ENCODE measurements at regions not wholly inside any gene's neighbourhood (a gene's known extent, or its start where the extent isn't known, plus 50 kb on each side); places are given as distances from the start of the nearest gene placed in this dataset.

GRCh38 chr4:95957054-95957453 is 117.2 kb downstream of the PDHA2 start:
- Histone ChIP-seq H3K27ac (ENCODE audit: low read depth in 2 of 2, low read length in 2 of 2) (no peak overlapping the region), H3K9me3 (ENCODE audit: control insufficient read depth in 2 of 2, low read length in 2 of 2) (no peaks in the 10 kb centered on the region), H3K4me1 (ENCODE audit: control insufficient read depth in 2 of 2, insufficient read depth in 2 of 2, low read length in 2 of 2) (no peaks in the 10 kb centered on the region), H3K36me3 (ENCODE audit: control insufficient read depth in 2 of 2, insufficient read depth in 2 of 2, low read length in 2 of 2) (no peaks in the 10 kb centered on the region), H3K9ac (ENCODE audit: low read depth in 1 of 2, low read length in 2 of 2) (no peak overlapping the region), H3K4me3 (ENCODE audit: low read length in 2 of 2) (no peak overlapping the region), H3K27me3 (ENCODE audit: control insufficient read depth in 2 of 2, insufficient read depth in 2 of 2, low read length in 2 of 2) (no peaks in the 10 kb centered on the region)

- no peaks in the 10 kb centered on the region for H3K9me3 ChIP-seq (ENCODE audit: control insufficient read depth in 2 of 2, low read length in 2 of 2)
- no peak overlapping the region for H3K9ac ChIP-seq (ENCODE audit: low read depth in 1 of 2, low read length in 2 of 2)
- H3K4me3 ChIP-seq (ENCODE audit: low read length in 2 of 2): no peak overlapping the region
- no peaks in the 10 kb centered on the region for H3K36me3 ChIP-seq (ENCODE audit: control insufficient read depth in 2 of 2, insufficient read depth in 2 of 2, low read length in 2 of 2)
- no peak overlapping the region for H3K27ac ChIP-seq (ENCODE audit: low read depth in 2 of 2, low read length in 2 of 2)
- no peaks in the 10 kb centered on the region for H3K4me1 ChIP-seq (ENCODE audit: control insufficient read depth in 2 of 2, insufficient read depth in 2 of 2, low read length in 2 of 2)
- H3K27me3 ChIP-seq (ENCODE audit: control insufficient read depth in 2 of 2, insufficient read depth in 2 of 2, low read length in 2 of 2): no peaks in the 10 kb centered on the region
These were observed 117.9 kb downstream of the PDHA2 start for GRCh38 chr4:95957759-95958158.

GRCh38 chr4:95959182-95959581 is 119.3 kb downstream of the PDHA2 start:
- Histone ChIP-seq H3K4me3 (ENCODE audit: low read length in 2 of 2) (no peak overlapping the region), H3K4me1 (ENCODE audit: control insufficient read depth in 2 of 2, insufficient read depth in 2 of 2, low read length in 2 of 2) (no peaks in the 10 kb centered on the region), H3K36me3 (ENCODE audit: control insufficient read depth in 2 of 2, insufficient read depth in 2 of 2, low read length in 2 of 2) (no peaks in the 10 kb centered on the region), H3K27me3 (ENCODE audit: control insufficient read depth in 2 of 2, insufficient read depth in 2 of 2, low read length in 2 of 2) (no peaks in the 10 kb centered on the region), H3K27ac (ENCODE audit: low read depth in 2 of 2, low read length in 2 of 2) (no peak overlapping the region), H3K9ac (ENCODE audit: low read depth in 1 of 2, low read length in 2 of 2) (no peak overlapping the region), H3K9me3 (ENCODE audit: control insufficient read depth in 2 of 2, low read length in 2 of 2) (no peaks in the 10 kb centered on the region)

- no peaks in the 10 kb centered on the region for H3K27me3 ChIP-seq (ENCODE audit: control insufficient read depth in 2 of 2, insufficient read depth in 2 of 2, low read length in 2 of 2)
- no peaks in the 10 kb centered on the region for H3K36me3 ChIP-seq (ENCODE audit: control insufficient read depth in 2 of 2, insufficient read depth in 2 of 2, low read length in 2 of 2)
- no peaks in the 10 kb centered on the region for H3K4me1 ChIP-seq (ENCODE audit: control insufficient read depth in 2 of 2, insufficient read depth in 2 of 2, low read length in 2 of 2)
- no peak overlapping the region for H3K27ac ChIP-seq (ENCODE audit: low read depth in 2 of 2, low read length in 2 of 2)
- H3K4me3 ChIP-seq (ENCODE audit: low read length in 2 of 2): no peak overlapping the region
- no peaks in the 10 kb centered on the region for H3K9me3 ChIP-seq (ENCODE audit: control insufficient read depth in 2 of 2, low read length in 2 of 2)
- no peak overlapping the region for H3K9ac ChIP-seq (ENCODE audit: low read depth in 1 of 2, low read length in 2 of 2)
These were observed 119.7 kb downstream of the PDHA2 start for GRCh38 chr4:95959633-95960032.

- no peaks in the 10 kb centered on the region for H3K9me3 ChIP-seq (ENCODE audit: control insufficient read depth in 2 of 2, low read length in 2 of 2)
- H3K27me3 ChIP-seq (ENCODE audit: control insufficient read depth in 2 of 2, insufficient read depth in 2 of 2, low read length in 2 of 2): no peaks in the 10 kb centered on the region
- no peaks in the 10 kb centered on the region for H3K4me1 ChIP-seq (ENCODE audit: control insufficient read depth in 2 of 2, insufficient read depth in 2 of 2, low read length in 2 of 2)
- H3K36me3 ChIP-seq (ENCODE audit: control insufficient read depth in 2 of 2, insufficient read depth in 2 of 2, low read length in 2 of 2): no peaks in the 10 kb centered on the region
- H3K27ac ChIP-seq (ENCODE audit: low read depth in 2 of 2, low read length in 2 of 2): no peak overlapping the region
- no peak overlapping the region for H3K9ac ChIP-seq (ENCODE audit: low read depth in 1 of 2, low read length in 2 of 2)
- H3K4me3 ChIP-seq (ENCODE audit: low read length in 2 of 2): no peak overlapping the region
These were observed 123.6 kb downstream of the PDHA2 start for GRCh38 chr4:95963456-95963855.

GRCh38 chr4:95979961-95980876 is 140.3 kb downstream of the PDHA2 start:
- Histone ChIP-seq H3K9ac (ENCODE audit: low read depth in 1 of 2, low read length in 2 of 2) (no peak overlapping the region), H3K4me3 (ENCODE audit: low read length in 2 of 2) (no peak overlapping the region), H3K27ac (ENCODE audit: low read depth in 2 of 2, low read length in 2 of 2) (no peak overlapping the region), H3K27me3 (ENCODE audit: control insufficient read depth in 2 of 2, insufficient read depth in 2 of 2, low read length in 2 of 2) (no peaks in the 10 kb centered on the region), H3K9me3 (ENCODE audit: control insufficient read depth in 2 of 2, low read length in 2 of 2) (peaks cover 0 to 2% of the 10 kb centered on the region in 2 donors), H3K4me1 (ENCODE audit: control insufficient read depth in 2 of 2, insufficient read depth in 2 of 2, low read length in 2 of 2) (no peaks in the 10 kb centered on the region), H3K36me3 (ENCODE audit: control insufficient read depth in 2 of 2, insufficient read depth in 2 of 2, low read length in 2 of 2) (no peaks in the 10 kb centered on the region)

- H3K4me1 ChIP-seq (ENCODE audit: control insufficient read depth in 2 of 2, insufficient read depth in 2 of 2, low read length in 2 of 2): no peaks in the 10 kb centered on the region
- H3K27me3 ChIP-seq (ENCODE audit: control insufficient read depth in 2 of 2, insufficient read depth in 2 of 2, low read length in 2 of 2): no peaks in the 10 kb centered on the region
These were observed 141.0 kb downstream of the PDHA2 start for GRCh38 chr4:95980877-95981360.

GRCh38 chr4:95981591-95981990 is 141.7 kb downstream of the PDHA2 start:
- Histone ChIP-seq H3K4me1 (ENCODE audit: control insufficient read depth in 2 of 2, insufficient read depth in 2 of 2, low read length in 2 of 2) (no peaks in the 10 kb centered on the region), H3K9ac (ENCODE audit: low read depth in 1 of 2, low read length in 2 of 2) (no peak overlapping the region)

More at GRCh38 chr4:95980877-95981360, 141.0 kb downstream of the PDHA2 start:
- H3K27ac ChIP-seq (ENCODE audit: low read depth in 2 of 2, low read length in 2 of 2): no peak overlapping the region
- H3K9me3 ChIP-seq (ENCODE audit: control insufficient read depth in 2 of 2, low read length in 2 of 2): peaks cover 0 to 2% of the 10 kb centered on the region in 2 donors
- no peaks in the 10 kb centered on the region for H3K36me3 ChIP-seq (ENCODE audit: control insufficient read depth in 2 of 2, insufficient read depth in 2 of 2, low read length in 2 of 2)
- H3K9ac ChIP-seq (ENCODE audit: low read depth in 1 of 2, low read length in 2 of 2): no peak overlapping the region
- no peak overlapping the region for H3K4me3 ChIP-seq (ENCODE audit: low read length in 2 of 2)

GRCh38 chr4:95982516-95982915 is 142.6 kb downstream of the PDHA2 start:
- Histone ChIP-seq H3K9me3 (ENCODE audit: control insufficient read depth in 2 of 2, low read length in 2 of 2) (peaks cover 0 to 2% of the 10 kb centered on the region in 2 donors), H3K36me3 (ENCODE audit: control insufficient read depth in 2 of 2, insufficient read depth in 2 of 2, low read length in 2 of 2) (no peaks in the 10 kb centered on the region), H3K4me3 (ENCODE audit: low read length in 2 of 2) (no peak overlapping the region), H3K4me1 (ENCODE audit: control insufficient read depth in 2 of 2, insufficient read depth in 2 of 2, low read length in 2 of 2) (no peaks in the 10 kb centered on the region), H3K27me3 (ENCODE audit: control insufficient read depth in 2 of 2, insufficient read depth in 2 of 2, low read length in 2 of 2) (no peaks in the 10 kb centered on the region), H3K9ac (ENCODE audit: low read depth in 1 of 2, low read length in 2 of 2) (no peak overlapping the region), H3K27ac (ENCODE audit: low read depth in 2 of 2, low read length in 2 of 2) (no peak overlapping the region)

More at GRCh38 chr4:95981591-95981990, 141.7 kb downstream of the PDHA2 start:
- H3K36me3 ChIP-seq (ENCODE audit: control insufficient read depth in 2 of 2, insufficient read depth in 2 of 2, low read length in 2 of 2): no peaks in the 10 kb centered on the region
- peaks cover 0 to 2% of the 10 kb centered on the region in 2 donors for H3K9me3 ChIP-seq (ENCODE audit: control insufficient read depth in 2 of 2, low read length in 2 of 2)
- H3K27me3 ChIP-seq (ENCODE audit: control insufficient read depth in 2 of 2, insufficient read depth in 2 of 2, low read length in 2 of 2): no peaks in the 10 kb centered on the region
- H3K4me3 ChIP-seq (ENCODE audit: low read length in 2 of 2): no peak overlapping the region
- H3K27ac ChIP-seq (ENCODE audit: low read depth in 2 of 2, low read length in 2 of 2): no peak overlapping the region

GRCh38 chr4:95984081-95984480 is 144.2 kb downstream of the PDHA2 start:
- Histone ChIP-seq H3K4me3 (ENCODE audit: low read length in 2 of 2) (no peak overlapping the region), H3K27me3 (ENCODE audit: control insufficient read depth in 2 of 2, insufficient read depth in 2 of 2, low read length in 2 of 2) (no peaks in the 10 kb centered on the region), H3K9ac (ENCODE audit: low read depth in 1 of 2, low read length in 2 of 2) (no peak overlapping the region), H3K4me1 (ENCODE audit: control insufficient read depth in 2 of 2, insufficient read depth in 2 of 2, low read length in 2 of 2) (no peaks in the 10 kb centered on the region), H3K27ac (ENCODE audit: low read depth in 2 of 2, low read length in 2 of 2) (no peak overlapping the region), H3K9me3 (ENCODE audit: control insufficient read depth in 2 of 2, low read length in 2 of 2) (peaks cover 0 to 2% of the 10 kb centered on the region in 2 donors), H3K36me3 (ENCODE audit: control insufficient read depth in 2 of 2, insufficient read depth in 2 of 2, low read length in 2 of 2) (no peaks in the 10 kb centered on the region)
